ENCODE measurements at regions not wholly inside any gene's neighbourhood (a gene's known extent, or its start where the extent isn't known, plus 50 kb on each side); places are given as distances from the start of the nearest gene placed in this dataset.

GRCh38 chr9:18146329-18146728 lies 327.6 kb upstream of the ADAMTSL1 start:
- TF ChIP-seq POLR2A (IDR thresholded peaks at IDR 0.05; ENCODE audit: low read depth) (no peak), CTCF (IDR thresholded peaks at IDR 0.05) (no peak), POLR2AphosphoS5 (IDR thresholded peaks at IDR 0.05) (no peak)
